ENCODE measurements at regions not wholly inside any gene's neighbourhood (a gene's known extent, or its start where the extent isn't known, plus 50 kb on each side); places are given as distances from the start of the nearest gene placed in this dataset.

DNA sequence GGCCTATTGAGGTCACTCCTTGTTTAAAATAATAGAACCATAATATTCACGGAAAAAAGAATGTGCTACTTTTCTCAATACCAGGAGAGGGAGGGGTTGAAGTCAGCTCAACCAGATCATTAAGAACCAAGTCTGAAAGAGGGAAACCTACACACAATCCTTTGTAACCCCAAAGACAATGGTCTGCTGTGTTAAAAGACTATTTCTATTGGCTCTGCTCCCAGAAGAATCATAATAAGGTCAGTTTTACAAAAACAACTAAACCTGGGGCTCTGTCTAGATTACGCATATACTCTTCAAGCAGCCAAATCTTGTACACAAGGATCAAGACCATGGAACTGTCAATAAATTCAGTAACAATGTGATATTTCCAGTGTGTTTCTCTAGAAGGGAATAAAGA is 177.2 kb upstream of the CRIM1 start:
- WGBS, 2 donors (ENCODE audit: low coverage in 1 of 2) = 40 to 51% methylated on average over 2 of the region's 2 CpGs
- ATAC-seq = no peak
- Histone ChIP-seq H3K4me1 (no peaks in the 10 kb centered on the region), H3K9me3 (no peaks in the 10 kb centered on the region), H3K27ac (no peak overlapping the region), H3K27me3 (no peaks in the 10 kb centered on the region), H3K36me3 (no peaks in the 10 kb centered on the region), H3K4me3 (no peak overlapping the region)
- TF ChIP-seq POLR2A (IDR thresholded peaks at IDR 0.05) = no peak
- no peak for TF ChIP-seq POLR2AphosphoS5 (IDR thresholded peaks at IDR 0.05)
- TF ChIP-seq, protein P1, sequence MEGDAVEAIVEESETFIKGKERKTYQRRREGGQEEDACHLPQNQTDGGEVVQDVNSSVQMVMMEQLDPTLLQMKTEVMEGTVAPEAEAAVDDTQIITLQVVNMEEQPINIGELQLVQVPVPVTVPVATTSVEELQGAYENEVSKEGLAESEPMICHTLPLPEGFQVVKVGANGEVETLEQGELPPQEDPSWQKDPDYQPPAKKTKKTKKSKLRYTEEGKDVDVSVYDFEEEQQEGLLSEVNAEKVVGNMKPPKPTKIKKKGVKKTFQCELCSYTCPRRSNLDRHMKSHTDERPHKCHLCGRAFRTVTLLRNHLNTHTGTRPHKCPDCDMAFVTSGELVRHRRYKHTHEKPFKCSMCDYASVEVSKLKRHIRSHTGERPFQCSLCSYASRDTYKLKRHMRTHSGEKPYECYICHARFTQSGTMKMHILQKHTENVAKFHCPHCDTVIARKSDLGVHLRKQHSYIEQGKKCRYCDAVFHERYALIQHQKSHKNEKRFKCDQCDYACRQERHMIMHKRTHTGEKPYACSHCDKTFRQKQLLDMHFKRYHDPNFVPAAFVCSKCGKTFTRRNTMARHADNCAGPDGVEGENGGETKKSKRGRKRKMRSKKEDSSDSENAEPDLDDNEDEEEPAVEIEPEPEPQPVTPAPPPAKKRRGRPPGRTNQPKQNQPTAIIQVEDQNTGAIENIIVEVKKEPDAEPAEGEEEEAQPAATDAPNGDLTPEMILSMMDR (IDR thresholded peaks at IDR 0.05) = no peak
- TF ChIP-seq EP300 (IDR thresholded peaks at IDR 0.05) = no peak

DNA sequence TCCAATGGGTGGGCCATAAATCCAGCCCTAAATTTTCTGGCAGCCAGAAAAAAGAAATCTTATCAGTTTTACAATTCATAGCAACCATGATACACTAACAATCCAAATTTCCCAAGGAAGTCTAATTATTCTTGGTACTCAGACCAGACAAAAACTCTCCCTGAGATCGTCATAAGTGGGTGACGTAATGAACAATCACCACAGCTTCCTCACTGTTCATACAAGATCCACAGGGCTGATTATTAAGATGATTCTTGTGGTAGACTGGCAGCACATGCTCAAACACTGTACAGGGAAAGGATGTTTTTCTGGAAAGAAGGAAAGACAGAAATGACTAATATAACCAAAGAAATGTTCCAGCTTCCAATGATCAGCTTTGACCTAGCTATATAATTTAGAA is 178.3 kb upstream of the CRIM1 start:
- H3K4me1 ChIP-seq = no peaks in the 10 kb centered on the region
- 67 to 79% methylated on average over 2 of the region's 2 CpGs for WGBS, 2 donors (ENCODE audit: low coverage in 1 of 2)
- TF ChIP-seq POLR2A (IDR thresholded peaks at IDR 0.05) (no peak), EP300 (IDR thresholded peaks at IDR 0.05) (no peak), POLR2AphosphoS5 (IDR thresholded peaks at IDR 0.05) (no peak)
- TF ChIP-seq, protein P1 (IDR thresholded peaks at IDR 0.05) = no peak
- no peak for ATAC-seq
- no peak overlapping the region for H3K27ac ChIP-seq
- no peaks in the 10 kb centered on the region for H3K36me3 ChIP-seq
- no peaks in the 10 kb centered on the region for H3K27me3 ChIP-seq
- H3K4me3 ChIP-seq = no peak overlapping the region
- H3K9me3 ChIP-seq = no peaks in the 10 kb centered on the region

DNA sequence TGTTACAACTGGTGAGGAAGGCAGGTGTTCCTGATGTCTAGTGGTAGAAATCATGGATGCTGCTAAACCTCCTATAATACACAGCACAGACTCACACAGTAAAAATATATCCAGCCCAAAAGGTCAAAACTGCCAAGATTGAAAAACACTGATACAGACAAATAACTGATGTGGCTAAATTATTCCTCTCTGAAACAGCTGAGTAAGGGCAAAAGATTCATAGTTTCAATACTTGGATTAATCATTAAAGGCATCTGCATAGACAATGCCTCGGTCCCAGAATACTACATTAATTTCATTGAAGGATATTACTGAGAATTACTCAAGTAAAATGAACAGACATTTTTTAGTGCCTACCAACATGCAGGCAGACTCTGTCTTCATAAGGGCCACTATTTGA is 180.7 kb upstream of the CRIM1 start:
- Histone ChIP-seq H3K4me3 (no peak overlapping the region), H3K9me3 (no peaks in the 10 kb centered on the region), H3K4me1 (no peaks in the 10 kb centered on the region), H3K36me3 (no peaks in the 10 kb centered on the region), H3K27ac (no peak overlapping the region), H3K27me3 (no peaks in the 10 kb centered on the region)
- WGBS, 2 donors (ENCODE audit: low coverage in 1 of 2) = 82 to 100% methylated on average over 1 of the region's 1 CpG
- TF ChIP-seq EP300 (IDR thresholded peaks at IDR 0.05) = no peak
- TF ChIP-seq POLR2A (IDR thresholded peaks at IDR 0.05) = no peak
- TF ChIP-seq, protein P1 (IDR thresholded peaks at IDR 0.05) = no peak
- TF ChIP-seq POLR2AphosphoS5 (IDR thresholded peaks at IDR 0.05) = no peak
- ATAC-seq = no peak

GRCh38 chr2:36173760-36174404 is 181.7 kb upstream of the CRIM1 start:
- Histone ChIP-seq H3K27ac (no peak overlapping the region), H3K36me3 (no peaks in the 10 kb centered on the region), H3K4me1 (no peaks in the 10 kb centered on the region), H3K9me3 (no peaks in the 10 kb centered on the region), H3K4me3 (no peak overlapping the region), H3K27me3 (no peaks in the 10 kb centered on the region)
- ATAC-seq = no peak
- 74 to 86% methylated on average over 5 to 6 of the region's 6 CpGs for WGBS, 2 donors (ENCODE audit: low coverage in 1 of 2)
- no peak for TF ChIP-seq POLR2AphosphoS5 (IDR thresholded peaks at IDR 0.05)
- TF ChIP-seq EP300 (IDR thresholded peaks at IDR 0.05) = no peak
- no peak for TF ChIP-seq POLR2A (IDR thresholded peaks at IDR 0.05)
- TF ChIP-seq, protein P1 (IDR thresholded peaks at IDR 0.05) = no peak

GRCh38 chr2:36172824-36173223 is 182.8 kb upstream of the CRIM1 start:
- TF ChIP-seq POLR2A (IDR thresholded peaks at IDR 0.05) = no peak
- TF ChIP-seq EP300 (IDR thresholded peaks at IDR 0.05) = no peak
- TF ChIP-seq POLR2AphosphoS5 (IDR thresholded peaks at IDR 0.05) = no peak
- TF ChIP-seq, protein P1 (IDR thresholded peaks at IDR 0.05) = no peak
- Histone ChIP-seq H3K36me3 (no peaks in the 10 kb centered on the region), H3K9me3 (no peaks in the 10 kb centered on the region)

More at GRCh38 chr2:36172824-36173223, 182.8 kb upstream of the CRIM1 start:
- Histone ChIP-seq H3K27me3 (no peaks in the 10 kb centered on the region), H3K4me3 (no peak overlapping the region), H3K4me1 (no peaks in the 10 kb centered on the region), H3K27ac (no peak overlapping the region)
- ATAC-seq = no peak
- WGBS, 2 donors (ENCODE audit: low coverage in 1 of 2) = 47 to 74% methylated on average over 3 to 5 of the region's 5 CpGs
